Caco-2 (cell line): ENCODE measurements at regions not wholly inside any gene's neighbourhood (a gene's known extent, or its start where the extent isn't known, plus 50 kb on each side); places are given as distances from the start of the nearest gene placed in this dataset.

Experiments used
- BruUV-seq: library from RNA; stranded (reverse); fragments of 400-500 nt; replicated peaks from 2 replicates; lab custom pipeline; 2021; lab: Mats Ljungman, UMichigan
- CTCF ChIA-PET: fragments of 300-600 bp; sonication (Branson Sonifier 250); formaldehyde crosslinking; loops from one replicate; lab custom pipeline; 2022; ENCODE audit warnings: antibody characterized with exemption; lab: Charles Lee
- POLR2A ChIA-PET: fragments of 300-600 bp; sonication (Branson Sonifier 250); formaldehyde crosslinking; loops from one replicate; lab custom pipeline; 2022; ENCODE audit warnings: antibody characterized with exemption; lab: Charles Lee
- DNase-seq, 2 experiments: peaks; one replicate each; pipeline versions ENCODE4 v3.0.0 to v3.0.0-alpha.2; 2020 to 2022
- H3K27me3 ChIP-seq: replicated peaks from 2 replicates; pipeline ENCODE4 v1.6.0; 2011; ENCODE audit warnings: low read length; ENCODE audit not compliant: control insufficient read depth, insufficient read depth
- H3K36me3 ChIP-seq: 2 replicates; pipeline ENCODE4 v1.5.1; 2011; ENCODE audit warnings: low read length; ENCODE audit not compliant: control insufficient read depth, insufficient read depth
- H3K4me1 ChIP-seq: fragments of 250-450 bp; sonication (Bioruptor Pico); 2 replicates; pipeline ENCODE4 v1.5.1; 2020; ENCODE audit warnings: mild to moderate bottlenecking
- H3K4me3 ChIP-seq: 2 replicates; pipeline ENCODE4 v1.5.1; 2011; ENCODE audit warnings: low read depth, mild to moderate bottlenecking, control low read depth, low read length
- H3K9me3 ChIP-seq: fragments of 250-450 bp; sonication (Bioruptor Pico); 2 replicates; pipeline ENCODE4 v1.5.1; 2020; ENCODE audit warnings: mild to moderate bottlenecking, moderate library complexity
- H3K27ac Mint-ChIP-seq: one replicate; pipeline ENCODE4 v1.8.0; 2022; ENCODE audit warnings: mixed read lengths; ENCODE audit not compliant: unreplicated experiment
- H3K27me3 Mint-ChIP-seq: one replicate; pipeline ENCODE4 v1.8.0; 2022; ENCODE audit warnings: mixed read lengths; ENCODE audit not compliant: insufficient read depth, unreplicated experiment
- H3K36me3 Mint-ChIP-seq: one replicate; pipeline ENCODE4 v1.8.0; 2022; ENCODE audit warnings: mild to moderate bottlenecking, mixed read lengths; ENCODE audit not compliant: insufficient read depth, unreplicated experiment
- H3K4me1 Mint-ChIP-seq: one replicate; pipeline ENCODE4 v1.8.0; 2022; ENCODE audit warnings: low read depth, mixed read lengths; ENCODE audit not compliant: unreplicated experiment
- H3K4me3 Mint-ChIP-seq: one replicate; pipeline ENCODE4 v1.8.0; 2022; ENCODE audit warnings: mild to moderate bottlenecking, moderate library complexity, mixed read lengths; ENCODE audit not compliant: unreplicated experiment
- H3K9me3 Mint-ChIP-seq: one replicate; pipeline ENCODE4 v1.8.0; 2022; ENCODE audit warnings: mixed read lengths; ENCODE audit not compliant: unreplicated experiment
- CTCF ChIP-seq, 2 experiments: fragments of 200-600 bp in 1 of 2; IDR thresholded peaks; 1 replicate in 1 of 2; 2 replicates in 1 of 2; pipeline versions ENCODE4 v1.5.1 to v1.8.0; 2011 to 2022; ENCODE audit warnings: antibody characterized with exemption in 1 of 2, control low read depth in 1 of 2, inconsistent platforms in 1 of 2, low read depth in 1 of 2, low read length in 1 of 2, mild to moderate bottlenecking in 1 of 2, moderate library complexity in 1 of 2; ENCODE audit not compliant: insufficient read depth in 1 of 2, severe bottlenecking in 1 of 2, unreplicated experiment in 1 of 2
- intact Hi-C: fragments of 100-400 bp; cut with micrococcal nuclease; formaldehyde crosslinking; loops from one replicate; pipeline ENCODE4 v1.10.0; 2022; ENCODE audit not compliant: unreplicated experiment

GRCh38 chr14:101007004-101007614 is 103.6 kb upstream of the RTL1 start:
- H3K4me1 Mint-ChIP-seq: no peaks in the 10 kb centered on the region
- Histone ChIP-seq H3K9me3 (no peaks in the 10 kb centered on the region), H3K4me1 (no peaks in the 10 kb centered on the region), H3K4me3 (no peak overlapping the region), H3K27me3 (no peaks in the 10 kb centered on the region), H3K36me3 (no peaks in the 10 kb centered on the region)
- ChIA-PET POLR2A (no interaction called here), CTCF (no interaction called here)
- no peak overlapping the region for H3K27ac Mint-ChIP-seq
- intact Hi-C loops: no loop called here
- no peak for DNase-seq
- BruUV-seq: no TSS peak
- no peak for TF ChIP-seq CTCF (IDR thresholded peaks at IDR 0.05; ENCODE audit: insufficient read depth in 1 of 2, low read depth in 1 of 2, low read length in 1 of 2, severe bottlenecking in 1 of 2, unreplicated experiment in 1 of 2)
- peaks cover 25% of the 10 kb centered on the region for H3K27me3 Mint-ChIP-seq
- no peak overlapping the region for H3K4me3 Mint-ChIP-seq
- no peaks in the 10 kb centered on the region for H3K9me3 Mint-ChIP-seq
- no peaks in the 10 kb centered on the region for H3K36me3 Mint-ChIP-seq

DNA sequence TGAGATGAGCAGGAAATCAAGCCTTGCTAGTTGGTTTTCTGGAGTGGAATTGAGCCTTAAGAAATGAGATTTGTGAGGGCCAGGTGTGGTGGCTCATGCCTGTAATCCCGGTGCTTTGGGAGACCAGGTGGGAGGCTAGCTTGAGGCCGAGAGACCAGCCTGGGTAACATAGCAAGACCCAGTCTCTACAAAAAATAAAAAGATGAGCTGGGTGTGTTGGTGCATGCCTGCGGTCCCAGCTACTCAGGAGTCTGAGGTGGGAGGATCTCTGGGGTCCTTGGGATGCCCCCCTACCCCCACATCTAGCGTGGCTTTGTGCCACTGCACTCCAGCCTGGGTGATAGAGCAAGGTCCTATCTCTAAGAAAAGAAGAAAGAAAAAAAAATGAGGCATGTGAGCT is 104.2 kb upstream of the RTL1 start:
- ChIA-PET POLR2A (no interaction called here), CTCF (no interaction called here)
- no peak for DNase-seq
- intact Hi-C loops: no loop called here
- Histone ChIP-seq H3K27me3 (no peaks in the 10 kb centered on the region), H3K36me3 (no peaks in the 10 kb centered on the region), H3K4me3 (no peak overlapping the region), H3K4me1 (no peaks in the 10 kb centered on the region), H3K9me3 (no peaks in the 10 kb centered on the region)
- no peak overlapping the region for H3K27ac Mint-ChIP-seq
- no peak for TF ChIP-seq CTCF (IDR thresholded peaks at IDR 0.05; ENCODE audit: insufficient read depth in 1 of 2, low read depth in 1 of 2, low read length in 1 of 2, severe bottlenecking in 1 of 2, unreplicated experiment in 1 of 2)
- no peaks in the 10 kb centered on the region for H3K36me3 Mint-ChIP-seq
- no peak overlapping the region for H3K4me3 Mint-ChIP-seq
- H3K4me1 Mint-ChIP-seq: no peaks in the 10 kb centered on the region
- no peaks in the 10 kb centered on the region for H3K9me3 Mint-ChIP-seq
- BruUV-seq: no TSS peak
- peaks cover 21% of the 10 kb centered on the region for H3K27me3 Mint-ChIP-seq

GRCh38 chr14:101008196-101008595 is 104.7 kb upstream of the RTL1 start:
- ChIA-PET POLR2A (no interaction called here), CTCF (no interaction called here)
- H3K27me3 ChIP-seq: no peaks in the 10 kb centered on the region
- BruUV-seq: no TSS peak
- Mint-ChIP-seq H3K36me3 (no peaks in the 10 kb centered on the region), H3K9me3 (no peaks in the 10 kb centered on the region), H3K27me3 (peaks cover 18% of the 10 kb centered on the region), H3K4me1 (no peaks in the 10 kb centered on the region), H3K27ac (no peak overlapping the region), H3K4me3 (no peak overlapping the region)
- no peaks in the 10 kb centered on the region for H3K9me3 ChIP-seq
- no peak for DNase-seq
- no peaks in the 10 kb centered on the region for H3K36me3 ChIP-seq
- no peak overlapping the region for H3K4me3 ChIP-seq
- intact Hi-C loops: no loop called here
- no peak for TF ChIP-seq CTCF (IDR thresholded peaks at IDR 0.05; ENCODE audit: insufficient read depth in 1 of 2, low read depth in 1 of 2, low read length in 1 of 2, severe bottlenecking in 1 of 2, unreplicated experiment in 1 of 2)
- no peaks in the 10 kb centered on the region for H3K4me1 ChIP-seq
